ENCODE measurements at regions not wholly inside any gene's neighbourhood (a gene's known extent, or its start where the extent isn't known, plus 50 kb on each side); places are given as distances from the start of the nearest gene placed in this dataset.

GRCh38 chr1:209349363-209350308 lies 233.9 kb upstream of the CAMK1G start:
- TF ChIP-seq CTCF (conservative IDR thresholded peaks at IDR 0.05; ENCODE audit: low read length) (no peak), EZH2phosphoT487 (IDR thresholded peaks at IDR 0.05; ENCODE audit: borderline replicate concordance) (no peak)

Measured in Loucy (cell line).